OCI-LY3 (cell line): ENCODE measurements at regions not wholly inside any gene's neighbourhood (a gene's known extent, or its start where the extent isn't known, plus 50 kb on each side); places are given as distances from the start of the nearest gene placed in this dataset.

Experiments
- CTCF ChIP-seq: fragments of 200-600, 300-600 bp; sonication (generic); IDR thresholded peaks from 2 replicates; pipeline ENCODE4 v1.5.1; 2014; ENCODE audit warnings: antibody characterized with exemption, low read length, low read depth
- EZH2phosphoT487 ChIP-seq: fragments of 200-600 bp; shearing (Covaris generic); IDR thresholded peaks from 2 replicates; pipeline ENCODE4 v1.6.1; 2018; ENCODE audit warnings: antibody characterized with exemption, mixed run types, low read depth

DNA sequence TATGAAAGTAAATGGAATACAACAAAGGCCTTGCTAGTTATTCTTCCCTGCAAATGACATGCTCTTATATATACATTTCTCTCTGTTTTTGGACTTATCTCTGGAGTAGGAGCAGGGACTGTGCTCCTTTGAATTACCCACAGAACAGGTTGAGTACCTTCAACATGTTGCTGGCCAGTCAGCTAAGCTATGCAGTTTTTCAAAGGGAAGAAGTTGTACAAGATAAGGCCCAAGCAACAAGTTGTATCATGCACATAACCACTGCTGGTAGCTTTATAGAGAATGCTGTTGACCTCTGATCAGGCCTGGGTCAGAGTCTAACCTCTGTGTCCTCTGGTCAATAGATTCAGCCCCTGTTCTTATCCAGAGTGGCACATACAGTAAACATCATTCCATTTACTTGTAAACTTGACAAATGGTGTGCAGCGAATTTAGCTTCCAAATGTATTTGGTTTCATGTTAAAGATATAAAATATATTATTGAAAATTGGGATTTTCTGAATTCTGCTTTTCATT lies 99.6 kb downstream of the C11orf87 start:
- no peak for TF ChIP-seq CTCF
- TF ChIP-seq EZH2phosphoT487, result no peak
